HCT116 (cell line): ENCODE measurements at regions not wholly inside any gene's neighbourhood (a gene's known extent, or its start where the extent isn't known, plus 50 kb on each side); places are given as distances from the start of the nearest gene placed in this dataset.

Experiments
- CTCF ChIP-seq, 3 experiments: fragments of 200-600 bp in 1 of 3; sonication (generic) in 1 of 3; IDR thresholded peaks in 2 of 3; conservative IDR thresholded peaks in 1 of 3; 2 replicates each; pipeline ENCODE4 v1.5.1; 2012 to 2017; ENCODE audit warnings: low read depth in 2 of 3, low read length in 2 of 3, antibody characterized with exemption in 1 of 3, borderline replicate concordance in 1 of 3, control low read depth in 1 of 3, mild to moderate bottlenecking in 1 of 3, mixed read lengths in 1 of 3, mixed run types in 1 of 3, moderate library complexity in 1 of 3; ENCODE audit not compliant: insufficient read depth in 1 of 3
- EZH2phosphoT487 ChIP-seq: fragments of 200-600 bp; IDR thresholded peaks from 2 replicates; pipeline ENCODE4 v1.6.1; 2018; ENCODE audit warnings: antibody characterized with exemption, borderline replicate concordance
- POLR2A ChIP-seq: IDR thresholded peaks from 2 replicates; pipeline ENCODE4 v1.7.0; 2011; ENCODE audit warnings: borderline replicate concordance; ENCODE audit not compliant: insufficient read depth, insufficient read length; ENCODE audit errors: extremely low read depth
- POLR2AphosphoS5 ChIP-seq: IDR thresholded peaks from 2 replicates; pipeline ENCODE4 v1.6.1; 2011; ENCODE audit warnings: mild to moderate bottlenecking, low read depth, low read length, moderate library complexity
- YY1 ChIP-seq: IDR thresholded peaks from 2 replicates; pipeline ENCODE4 v1.6.1; 2011; ENCODE audit warnings: low read length, low read depth, moderate library complexity, mild to moderate bottlenecking; ENCODE audit not compliant: insufficient replicate concordance; ENCODE audit errors: extremely low read depth
- ZNF274 ChIP-seq: fragments of 200-500 bp; sonication (Bioruptor generic); IDR thresholded peaks from 2 replicates; pipeline ENCODE4 v1.6.1; 2014; ENCODE audit warnings: mild to moderate bottlenecking, low read depth, low read length, inconsistent platforms
- TF ChIP-seq, protein P1 (sequence below): IDR thresholded peaks from 2 replicates; pipeline ENCODE4 v1.6.1; 2012

DNA sequence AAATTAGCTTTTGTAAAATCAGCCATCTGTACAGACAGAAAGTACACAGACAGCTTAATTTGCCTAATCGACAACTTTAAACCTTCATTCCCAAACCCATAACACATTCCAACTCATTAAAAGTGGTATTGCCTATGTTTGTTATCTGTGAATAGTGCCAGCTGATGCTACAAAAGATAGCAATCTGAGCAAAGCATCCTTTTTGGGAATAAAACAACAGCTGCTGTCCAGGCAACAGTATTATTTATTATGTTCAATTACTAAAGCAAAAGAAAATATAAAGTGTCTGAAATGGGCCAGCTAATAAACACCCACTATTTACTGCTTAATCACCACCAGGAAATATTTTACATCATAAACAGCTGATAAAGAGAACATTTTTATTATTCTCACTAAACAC is 134.8 kb upstream of the ABI3BP start:
- TF ChIP-seq CTCF (IDR thresholded peaks at IDR 0.05 in 2 of 3, conservative IDR thresholded peaks at IDR 0.05 in 1 of 3; ENCODE audit: borderline replicate concordance in 1 of 3, insufficient read depth in 1 of 3, low read depth in 2 of 3, low read length in 2 of 3): no peak
- TF ChIP-seq, protein P1, sequence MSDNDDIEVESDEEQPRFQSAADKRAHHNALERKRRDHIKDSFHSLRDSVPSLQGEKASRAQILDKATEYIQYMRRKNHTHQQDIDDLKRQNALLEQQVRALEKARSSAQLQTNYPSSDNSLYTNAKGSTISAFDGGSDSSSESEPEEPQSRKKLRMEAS: no peak
- no peak for TF ChIP-seq POLR2A
- no peak for TF ChIP-seq ZNF274
- TF ChIP-seq EZH2phosphoT487: no peak
- no peak for TF ChIP-seq YY1
- no peak for TF ChIP-seq POLR2AphosphoS5
